ENCODE measurements at regions not wholly inside any gene's neighbourhood (a gene's known extent, or its start where the extent isn't known, plus 50 kb on each side); places are given as distances from the start of the nearest gene placed in this dataset.
A peak's percentile ranks its signal among the peaks of the same experiment; 100 is the strongest.

- Histone ChIP-seq H3K27me3 (ENCODE audit: insufficient read depth, low read length, poor library complexity, severe bottlenecking) (no peaks in the 10 kb centered on the region), H3K36me3 (ENCODE audit: insufficient read depth, low read length) (no peaks in the 10 kb centered on the region), H3K4me1 (ENCODE audit: insufficient read depth, low read length, poor library complexity, severe bottlenecking) (peaks cover 2% of the 10 kb centered on the region), H3F3A (ENCODE audit: low read depth) (no peaks in the 10 kb centered on the region), H3K9me2 (replicated peaks; ENCODE audit: low read depth, low read length) (no peaks in the 10 kb centered on the region), H3K9ac (ENCODE audit: low read depth, low read length, poor library complexity, severe bottlenecking) (no peak overlapping the region), H3K9me3 (ENCODE audit: insufficient read depth, low read depth, low read length) (no peaks in the 10 kb centered on the region), H4K20me1 (ENCODE audit: insufficient read depth, low read length, poor library complexity, severe bottlenecking) (no peaks in the 10 kb centered on the region), H2AFZ (ENCODE audit: low read length) (0 out of 2 replicates have a peak overlapping the region, but pooled peaks have one; percentile 14), H3K4me3 (ENCODE audit: low read length, poor library complexity, severe bottlenecking) (no peak overlapping the region), H3K79me2 (ENCODE audit: insufficient read depth, low read length) (no peaks in the 10 kb centered on the region), H3K4me2 (ENCODE audit: low read depth, low read length, poor library complexity, severe bottlenecking) (peak overlapping the region; percentile 14)
- no peak for TF ChIP-seq EZH2phosphoT487 (IDR thresholded peaks at IDR 0.05; ENCODE audit: borderline replicate concordance)
- TF ChIP-seq CTCF (conservative IDR thresholded peaks at IDR 0.05; ENCODE audit: low read length), result peak; percentile 68
These were observed 91.4 kb upstream of the CCL2 start for GRCh38 chr17:34163646-34164045.

- no peak overlapping the region for H3K4me3 ChIP-seq (ENCODE audit: low read length, poor library complexity, severe bottlenecking)
- H3K4me2 ChIP-seq (ENCODE audit: low read depth, low read length, poor library complexity, severe bottlenecking), result no peak overlapping the region
- H3K27me3 ChIP-seq (ENCODE audit: insufficient read depth, low read length, poor library complexity, severe bottlenecking), result no peaks in the 10 kb centered on the region
- H3K36me3 ChIP-seq (ENCODE audit: insufficient read depth, low read length), result no peaks in the 10 kb centered on the region
- no peaks in the 10 kb centered on the region for H3K9me2 ChIP-seq (replicated peaks; ENCODE audit: low read depth, low read length)
- H3K9me3 ChIP-seq (ENCODE audit: insufficient read depth, low read depth, low read length), result no peaks in the 10 kb centered on the region
- no peaks in the 10 kb centered on the region for H3K79me2 ChIP-seq (ENCODE audit: insufficient read depth, low read length)
- no peak for TF ChIP-seq EZH2phosphoT487 (IDR thresholded peaks at IDR 0.05; ENCODE audit: borderline replicate concordance)
- TF ChIP-seq CTCF (conservative IDR thresholded peaks at IDR 0.05; ENCODE audit: low read length), result no peak
- no peak overlapping the region for H3K9ac ChIP-seq (ENCODE audit: low read depth, low read length, poor library complexity, severe bottlenecking)
- no peak overlapping the region for H2AFZ ChIP-seq (ENCODE audit: low read length)
- no peaks in the 10 kb centered on the region for H4K20me1 ChIP-seq (ENCODE audit: insufficient read depth, low read length, poor library complexity, severe bottlenecking)
- H3F3A ChIP-seq (ENCODE audit: low read depth), result no peaks in the 10 kb centered on the region
- peaks cover 2% of the 10 kb centered on the region for H3K4me1 ChIP-seq (ENCODE audit: insufficient read depth, low read length, poor library complexity, severe bottlenecking)
These were observed 90.2 kb upstream of the CCL2 start for GRCh38 chr17:34164837-34165236.

GRCh38 chr17:34166352-34166751 lies 88.7 kb upstream of the CCL2 start:
- Histone ChIP-seq H3K9me2 (replicated peaks; ENCODE audit: low read depth, low read length) (no peaks in the 10 kb centered on the region), H3K36me3 (ENCODE audit: insufficient read depth, low read length) (no peaks in the 10 kb centered on the region), H4K20me1 (ENCODE audit: insufficient read depth, low read length, poor library complexity, severe bottlenecking) (no peaks in the 10 kb centered on the region), H2AFZ (ENCODE audit: low read length) (no peak overlapping the region), H3K9me3 (ENCODE audit: insufficient read depth, low read depth, low read length) (no peaks in the 10 kb centered on the region), H3K9ac (ENCODE audit: low read depth, low read length, poor library complexity, severe bottlenecking) (no peak overlapping the region), H3K4me2 (ENCODE audit: low read depth, low read length, poor library complexity, severe bottlenecking) (no peak overlapping the region), H3K27me3 (ENCODE audit: insufficient read depth, low read length, poor library complexity, severe bottlenecking) (no peaks in the 10 kb centered on the region), H3F3A (ENCODE audit: low read depth) (no peaks in the 10 kb centered on the region), H3K4me1 (ENCODE audit: insufficient read depth, low read length, poor library complexity, severe bottlenecking) (peaks cover 2% of the 10 kb centered on the region), H3K4me3 (ENCODE audit: low read length, poor library complexity, severe bottlenecking) (no peak overlapping the region), H3K79me2 (ENCODE audit: insufficient read depth, low read length) (no peaks in the 10 kb centered on the region)
- TF ChIP-seq EZH2phosphoT487 (IDR thresholded peaks at IDR 0.05; ENCODE audit: borderline replicate concordance), result no peak
- TF ChIP-seq CTCF (conservative IDR thresholded peaks at IDR 0.05; ENCODE audit: low read length), result no peak

Measured in Loucy (cell line).